Stimulated activated CD8-positive, alpha-beta memory T cell treated with anti-CD3 and anti-CD28 coated beads, Interleukin-7, amount 100 ng/mL, for 4 hours (primary cell): ENCODE measurements at regions not wholly inside any gene's neighbourhood (a gene's known extent, or its start where the extent isn't known, plus 50 kb on each side); places are given as distances from the start of the nearest gene placed in this dataset.
"Not testable (repeated sequence)": the region's sequence is repeated elsewhere in the genome, so short reads cannot be mapped to it uniquely, and the experiment has no call there.

Experiments used
- DNase-seq, 2 donors: peaks; one replicate each; pipeline ENCODE4 v3.0.0-alpha.2; 2020; ENCODE audit warnings: low read depth in 2 of 2

DNA sequence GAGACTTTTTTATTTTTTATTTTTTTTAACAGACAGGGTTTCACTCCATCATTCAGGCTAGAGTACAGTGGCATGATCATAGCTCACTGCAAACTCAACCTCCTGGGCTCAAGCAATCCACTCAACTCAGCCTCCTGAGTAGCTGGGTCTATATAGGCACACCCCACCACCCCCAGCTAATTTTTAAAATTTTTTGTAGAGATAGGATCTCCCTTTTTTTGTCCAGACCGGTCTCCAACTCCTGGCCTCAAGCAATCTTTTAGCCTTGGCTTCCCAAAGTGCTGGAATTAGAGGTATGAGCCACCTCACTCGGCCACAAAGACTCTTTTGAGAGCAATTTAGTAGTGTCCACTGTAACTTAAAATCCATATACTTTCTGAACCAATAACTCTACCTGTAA, 103.3 kb upstream of the DST start:
- no peak for DNase-seq

DNA sequence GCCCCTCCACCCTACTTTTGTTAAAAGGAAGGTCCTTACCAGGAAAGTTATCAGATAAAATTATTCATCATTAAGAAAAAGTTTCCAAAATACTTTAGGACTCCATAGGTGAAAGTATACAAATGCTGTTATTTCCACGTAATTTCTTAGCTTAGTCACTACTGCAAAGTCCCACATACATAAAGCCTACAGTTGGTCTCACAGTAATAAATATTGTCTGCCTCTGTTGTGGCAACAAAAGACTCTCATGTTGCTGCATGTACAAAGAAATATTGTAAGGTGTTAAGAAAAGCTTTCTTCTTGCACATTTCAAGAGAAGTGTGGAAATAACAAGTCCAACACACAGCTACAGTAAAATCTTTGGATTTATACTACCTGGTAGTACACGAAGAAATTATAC, 102.4 kb upstream of the DST start:
- DNase-seq = no peak

DNA sequence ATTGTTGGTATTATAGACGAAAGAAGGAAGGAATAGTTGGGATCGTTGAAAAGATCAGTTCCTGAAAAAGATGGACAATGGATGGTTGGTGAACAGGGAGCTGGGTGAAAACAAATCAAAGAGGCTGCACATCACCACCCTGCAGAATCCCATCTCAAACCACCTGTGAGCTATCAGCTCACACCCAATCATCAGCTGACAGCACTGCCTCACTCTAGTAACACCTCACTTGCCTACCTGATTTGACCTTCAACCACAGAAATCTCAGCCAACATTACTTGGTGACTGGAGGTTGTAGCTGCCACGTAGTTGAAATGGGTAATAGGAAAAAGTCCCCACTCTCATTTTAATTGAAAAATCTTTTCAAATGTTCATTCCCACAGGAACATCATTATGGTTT, 101.8 kb upstream of the DST start:
- DNase-seq = no peak

DNA sequence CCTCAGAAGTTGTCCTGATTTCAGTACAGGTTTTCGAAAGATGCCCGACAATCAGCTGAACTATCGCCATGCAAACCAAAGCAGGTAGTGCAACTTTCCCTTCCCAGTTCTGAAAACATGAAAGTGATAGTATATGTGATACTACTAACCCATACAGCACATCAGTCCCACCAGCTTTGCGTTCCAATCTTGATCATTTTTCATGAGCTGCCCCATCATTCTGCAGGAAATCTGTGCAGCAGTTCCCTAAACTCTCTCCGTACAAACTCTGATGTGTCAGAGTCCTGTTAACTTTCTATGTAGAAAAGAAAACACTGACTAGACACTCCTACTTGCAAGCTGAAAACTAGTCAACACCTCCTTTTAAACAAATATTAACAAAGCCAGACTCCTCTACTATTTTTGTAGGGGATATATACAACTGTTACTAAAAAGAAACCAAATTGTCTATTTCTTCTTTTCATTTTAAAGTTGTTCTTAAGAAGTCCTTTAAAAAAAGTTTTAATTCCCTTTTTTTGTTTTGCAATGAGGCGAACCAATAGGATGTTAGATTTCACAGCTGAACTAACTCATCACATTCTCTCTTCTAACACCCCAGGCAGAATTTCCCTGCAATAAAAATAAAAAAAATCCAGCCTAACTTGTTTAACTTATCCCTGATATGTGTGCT, 99.6 kb upstream of the DST start:
- no peak for DNase-seq

DNA sequence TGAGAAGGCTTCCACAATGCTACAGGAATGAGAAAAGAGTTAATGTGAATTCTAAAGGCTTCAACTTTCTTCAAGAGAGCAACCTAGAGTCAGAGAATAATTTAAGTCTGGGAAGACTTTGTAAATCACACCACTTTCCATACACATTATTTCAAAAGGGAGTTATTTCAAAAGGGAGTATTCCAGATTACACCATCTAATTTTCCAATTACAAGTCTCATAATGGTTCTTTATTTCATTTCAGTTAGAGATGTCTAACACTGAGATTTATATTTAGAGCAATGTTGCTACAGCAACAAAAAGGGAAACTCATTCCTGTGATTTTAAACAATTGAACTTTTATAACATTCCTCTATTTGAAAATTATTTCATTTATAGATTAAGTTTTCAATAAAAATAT, 98.8 kb upstream of the DST start:
- DNase-seq = no peak

DNA sequence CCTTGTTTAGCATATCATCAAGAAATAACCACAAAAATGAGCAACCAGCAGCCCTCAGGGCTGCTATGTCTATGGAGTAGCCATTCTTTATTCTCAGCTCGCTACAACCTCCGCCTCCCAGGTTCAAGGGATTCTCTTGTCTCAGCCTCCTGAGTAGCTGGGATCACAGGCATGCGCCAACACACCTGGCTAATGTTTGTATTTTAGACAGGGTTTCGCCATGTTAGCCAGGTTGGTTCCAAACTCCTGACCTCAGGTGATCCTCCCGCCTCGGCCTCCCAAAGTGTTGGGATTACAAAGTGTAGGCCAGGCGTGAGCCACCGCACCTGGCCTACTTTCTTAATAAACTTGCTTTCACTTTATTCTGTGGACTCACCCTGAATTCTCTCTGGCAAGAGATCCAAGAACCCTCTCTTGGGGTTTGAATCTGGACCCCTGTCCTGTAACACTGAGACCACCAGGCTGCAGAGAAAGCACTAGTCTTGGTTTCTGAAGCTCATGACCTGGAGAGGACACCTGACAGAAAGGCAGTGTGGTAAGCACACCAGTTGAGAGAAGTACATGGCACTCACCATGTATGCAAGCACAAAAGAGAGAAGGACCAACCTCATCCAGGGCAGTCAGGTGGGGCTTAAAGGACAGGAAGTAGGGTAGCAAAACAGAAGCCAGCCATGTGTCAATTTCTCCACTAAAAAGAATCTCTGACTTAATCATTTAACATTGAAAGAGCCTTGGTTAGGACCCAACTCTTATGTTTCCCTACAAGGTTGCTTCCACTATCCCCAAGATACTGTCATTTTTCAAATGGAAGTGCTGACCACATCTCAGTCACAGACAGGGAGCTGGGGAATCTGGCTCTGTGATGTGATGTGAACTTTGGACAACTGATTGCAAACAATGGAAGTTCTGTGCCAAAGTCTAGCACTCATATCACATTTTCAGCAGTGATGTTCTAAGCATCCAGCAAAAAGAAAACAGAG, 97.4 kb upstream of the DST start:
- no peak for DNase-seq

DNA sequence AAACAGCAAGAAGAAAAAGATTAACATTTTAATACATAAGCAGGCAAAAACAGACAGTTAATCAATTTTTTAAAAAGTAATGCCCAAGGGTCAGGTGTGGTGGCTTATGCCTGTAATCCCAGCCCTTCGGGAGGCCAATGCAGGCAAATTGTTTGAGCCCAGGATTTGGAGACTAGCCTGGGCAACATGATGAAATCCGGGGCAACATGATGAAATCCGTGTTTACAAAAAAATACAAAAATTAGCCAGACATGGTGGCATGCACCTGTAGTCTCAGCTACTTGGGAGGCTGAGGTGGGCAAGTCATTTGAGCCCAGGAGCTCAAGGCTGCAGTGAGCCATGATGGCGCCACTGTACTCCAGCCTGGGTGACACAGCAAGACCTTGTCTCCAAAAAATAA, 94.1 kb upstream of the DST start:
- no peak for DNase-seq

DNA sequence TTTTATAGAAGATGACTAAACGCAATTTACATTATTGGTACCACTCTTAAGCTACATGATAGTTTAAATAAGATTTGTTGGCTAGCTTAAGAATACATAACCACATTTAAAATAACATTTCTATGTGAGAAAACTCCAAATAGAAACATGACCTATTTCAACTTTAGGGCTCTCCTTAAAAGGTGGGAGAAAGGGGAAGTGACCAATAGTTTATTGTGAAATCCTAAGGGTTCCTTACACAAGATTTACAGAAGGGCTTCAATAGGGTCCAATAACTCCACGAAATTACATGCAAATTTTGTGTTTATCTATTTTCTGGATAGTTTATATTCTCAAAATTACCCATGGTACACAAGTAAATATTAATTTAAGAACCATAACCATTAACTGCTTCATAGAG, 91.6 kb upstream of the DST start:
- no peak for DNase-seq

DNA sequence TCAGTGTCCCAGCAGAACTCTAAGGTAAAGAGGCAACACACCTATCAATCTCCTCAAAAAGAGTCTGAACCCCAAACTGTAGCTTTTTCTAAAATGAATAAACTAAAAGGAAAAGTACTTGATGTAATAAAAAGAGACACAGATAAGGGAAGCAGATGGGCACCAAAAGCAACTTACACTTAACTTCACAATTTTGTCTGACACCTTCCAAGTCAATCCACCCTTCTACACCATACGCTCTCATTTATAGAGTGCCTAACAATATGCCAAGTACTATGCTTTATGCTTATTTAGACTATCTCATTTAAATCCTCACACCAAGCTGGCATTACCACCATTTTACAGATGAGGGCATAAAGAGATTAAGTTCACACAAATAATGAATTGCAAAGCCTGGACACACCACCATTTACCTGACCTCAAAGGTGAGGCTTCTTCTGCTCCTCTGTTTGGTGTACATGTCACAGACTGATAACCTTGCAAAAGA, 90.6 kb upstream of the DST start:
- no peak for DNase-seq

DNA sequence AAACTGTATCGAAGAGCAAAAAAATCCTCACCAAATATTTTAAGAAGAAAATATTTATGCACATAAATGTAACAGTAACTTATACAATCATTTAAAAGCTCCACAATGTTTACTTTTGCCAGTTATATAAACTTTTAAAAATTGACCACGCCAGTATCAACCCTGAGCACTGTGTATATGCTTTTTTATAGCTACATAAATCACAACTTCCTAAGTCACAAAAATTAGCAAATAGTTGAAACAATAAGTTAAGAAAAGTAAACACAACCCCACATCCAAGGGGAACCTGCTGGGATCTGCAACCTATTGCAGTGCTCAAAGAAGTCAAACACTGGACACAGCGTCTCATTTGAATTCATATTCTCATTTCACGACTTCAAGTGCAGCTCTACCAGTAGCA, 89.8 kb upstream of the DST start:
- no peak for DNase-seq

DNA sequence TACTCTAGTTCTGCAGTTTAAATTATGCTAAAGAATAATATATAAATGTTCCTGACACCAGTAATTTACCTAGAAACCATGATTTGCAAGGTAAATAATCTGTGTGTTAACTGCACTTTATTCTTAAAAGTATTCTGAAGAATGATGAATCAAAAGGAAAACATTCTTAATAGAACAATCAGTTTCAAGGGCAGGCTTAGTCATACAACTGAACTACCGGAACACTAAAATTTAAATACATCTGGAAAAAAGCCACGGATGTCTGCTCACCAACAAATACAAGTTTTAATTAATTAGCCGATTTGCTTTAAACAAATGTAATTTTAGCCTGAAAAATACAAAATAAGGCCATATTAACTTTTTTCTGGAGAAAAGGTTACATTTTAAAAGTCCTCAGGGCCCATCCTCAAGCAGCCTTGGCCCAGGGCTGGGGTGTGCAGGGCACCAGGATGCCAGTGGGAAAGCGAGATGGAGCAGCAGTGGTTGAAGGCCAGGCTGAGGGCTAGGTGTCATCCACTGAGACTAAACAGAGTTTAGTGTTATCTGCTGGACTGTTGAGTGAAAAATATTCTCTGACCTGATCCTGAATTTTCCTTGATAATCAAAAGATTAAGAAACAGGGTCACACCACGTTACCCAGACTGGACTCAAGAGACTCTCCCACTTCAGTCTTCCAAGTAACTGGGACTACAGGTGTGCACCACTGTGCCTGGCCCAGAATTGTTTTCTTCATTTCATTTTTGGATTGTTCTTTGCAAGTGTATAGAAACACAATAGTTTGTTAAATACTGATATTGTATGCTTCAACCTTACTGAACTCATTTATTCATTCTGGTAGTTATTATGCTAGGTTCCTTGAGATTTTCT, 88.2 kb upstream of the DST start:
- no peak for DNase-seq

DNA sequence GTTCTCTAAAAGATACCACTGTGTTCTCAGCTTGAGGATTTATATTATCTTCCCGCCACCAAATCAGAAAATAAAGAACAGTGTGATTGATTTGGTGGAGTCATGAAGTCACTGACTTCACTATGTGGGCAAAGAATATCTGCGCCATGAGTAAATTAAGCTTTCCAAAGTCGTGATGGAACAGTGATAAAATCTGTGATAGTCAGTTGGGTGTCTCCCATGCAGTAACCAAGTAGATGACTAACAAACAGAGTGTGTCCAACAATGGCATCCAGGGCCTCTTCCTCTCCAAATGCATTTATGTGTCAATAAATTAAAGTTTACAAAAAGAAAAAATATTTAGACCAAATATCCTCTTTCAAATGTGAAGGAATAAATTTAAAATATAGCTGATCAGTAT, 87.0 kb upstream of the DST start:
- DNase-seq = no peak

DNA sequence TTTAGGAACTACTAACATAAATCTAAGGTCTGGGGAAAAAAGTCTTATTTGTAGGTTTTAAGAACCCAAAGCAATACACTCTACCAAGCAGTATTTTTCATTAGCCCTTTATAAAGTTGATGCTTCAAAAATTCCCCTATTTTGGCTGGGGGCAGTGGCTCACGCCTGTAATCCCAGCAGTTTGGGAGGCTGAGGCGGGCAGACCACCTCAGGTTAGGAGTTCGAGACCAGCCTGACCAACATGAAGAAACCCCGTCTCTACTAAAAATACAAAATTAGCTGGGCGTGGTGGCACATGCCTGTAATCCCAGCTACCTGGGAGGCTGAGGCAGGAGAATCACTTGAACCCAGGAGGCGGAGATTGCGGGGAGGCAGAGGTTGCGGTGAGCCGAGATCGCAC, 86.5 kb upstream of the DST start:
- not testable (repeated sequence) for DNase-seq

DNA sequence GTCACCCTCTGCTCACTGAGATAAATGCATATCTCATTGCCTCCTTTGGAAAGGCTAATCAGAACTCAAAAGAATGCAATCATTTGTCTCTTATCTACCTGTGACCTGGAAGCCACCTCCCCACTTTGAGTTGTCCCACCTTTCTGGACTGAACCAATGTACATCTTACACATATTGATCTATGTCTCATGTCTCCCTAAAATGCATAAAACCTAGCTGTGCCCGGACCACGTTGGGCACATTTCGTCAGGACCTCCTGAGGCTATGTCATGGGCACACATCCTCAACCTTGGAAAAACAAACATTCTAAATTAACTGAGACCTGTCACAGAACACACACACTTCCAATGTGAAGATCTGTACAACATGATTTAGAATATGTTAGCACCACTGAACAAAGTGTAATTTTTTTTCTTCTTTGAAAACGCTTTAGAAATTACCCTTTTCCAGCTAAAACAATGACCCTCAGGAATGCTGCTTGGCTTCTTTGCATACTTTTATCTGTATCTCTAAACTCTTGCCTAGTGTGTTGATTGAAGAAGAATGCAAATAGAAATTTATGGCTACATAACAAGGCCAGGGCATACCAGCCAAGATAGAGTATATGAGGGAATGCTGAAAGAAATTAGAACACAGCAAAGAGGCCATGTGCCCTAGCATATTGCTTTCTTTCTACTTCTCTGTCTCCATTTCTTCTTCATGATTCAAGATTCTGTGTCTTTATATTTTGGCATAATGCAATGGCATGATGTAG, 84.6 kb upstream of the DST start:
- no peak for DNase-seq

DNA sequence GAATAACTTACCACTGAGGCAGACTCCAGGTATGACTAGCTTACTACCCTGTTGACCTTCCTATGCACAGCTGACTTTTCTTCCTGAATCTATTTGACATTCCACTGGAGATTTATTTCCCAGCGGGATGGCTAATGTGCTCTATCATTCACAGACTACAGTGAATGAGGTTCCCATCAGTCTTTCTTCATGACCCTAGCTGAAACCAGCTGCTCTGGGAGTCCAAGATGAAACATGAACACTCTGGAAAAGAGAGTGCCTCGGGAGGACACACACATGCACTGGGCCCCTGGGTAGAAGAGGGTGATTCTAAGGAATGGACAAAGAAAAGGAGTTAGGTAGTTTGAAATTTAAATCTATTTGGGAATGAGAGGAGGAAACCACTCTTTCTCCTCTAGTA, 82.6 kb upstream of the DST start:
- DNase-seq = no peak

DNA sequence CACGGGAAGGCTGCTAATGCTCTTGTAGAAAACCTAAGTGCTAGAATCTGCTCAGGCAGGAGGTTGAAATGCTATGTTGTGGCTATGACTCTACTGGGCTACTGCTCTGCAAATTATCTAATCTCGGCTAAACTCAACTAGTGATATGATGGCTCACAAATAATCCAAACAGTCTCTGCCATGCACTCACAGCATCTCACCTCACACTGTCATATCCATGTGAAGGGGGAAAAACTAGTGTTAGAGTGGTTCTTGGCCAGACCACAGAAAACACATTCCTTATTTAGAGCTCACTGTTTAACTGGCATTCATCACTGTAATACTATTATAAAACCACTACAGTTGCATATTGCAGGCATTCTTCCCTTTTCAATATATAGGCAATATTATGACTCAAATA, 81.8 kb upstream of the DST start:
- no peak for DNase-seq

DNA sequence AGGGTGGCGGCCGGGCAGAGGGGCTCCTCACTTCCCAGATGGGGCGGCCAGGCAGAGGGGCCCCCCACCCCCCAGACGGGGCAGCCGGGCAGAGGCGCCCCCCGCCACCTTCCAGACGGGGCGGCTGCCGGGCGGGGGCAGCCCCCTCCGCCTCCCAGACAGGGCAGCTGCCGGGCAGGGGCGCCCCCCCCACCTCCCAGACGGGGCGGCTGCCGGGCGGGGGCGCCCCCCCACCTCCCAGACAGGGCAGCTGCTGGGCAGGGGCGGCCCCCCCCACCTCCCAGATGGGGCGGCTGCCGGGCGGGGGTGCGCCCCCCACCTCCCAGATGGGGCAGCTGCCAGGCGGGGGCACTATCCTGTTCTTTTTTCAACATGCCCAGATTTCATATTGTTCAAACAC, 78.2 kb upstream of the DST start:
- DNase-seq = no peak

DNA sequence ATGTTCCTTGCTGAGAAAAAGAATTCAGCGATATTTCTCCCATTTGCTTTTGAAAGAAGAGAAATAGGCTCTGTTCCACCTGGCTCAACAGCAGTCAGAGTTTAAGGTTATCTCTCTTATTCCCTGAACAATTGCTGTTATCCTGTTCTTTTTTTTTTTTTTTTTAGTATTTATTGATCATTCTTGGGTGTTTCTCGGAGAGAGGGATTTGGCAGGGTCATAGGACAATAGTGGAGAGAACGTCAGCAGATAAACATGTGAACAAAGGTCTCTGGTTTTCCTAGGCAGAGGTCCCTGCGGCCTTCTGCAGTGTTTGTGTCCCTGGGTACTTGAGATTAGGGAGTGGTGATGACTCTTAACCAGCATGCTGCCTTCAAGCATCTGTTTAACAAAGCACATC, 77.5 kb upstream of the DST start:
- DNase-seq = not testable (repeated sequence)

DNA sequence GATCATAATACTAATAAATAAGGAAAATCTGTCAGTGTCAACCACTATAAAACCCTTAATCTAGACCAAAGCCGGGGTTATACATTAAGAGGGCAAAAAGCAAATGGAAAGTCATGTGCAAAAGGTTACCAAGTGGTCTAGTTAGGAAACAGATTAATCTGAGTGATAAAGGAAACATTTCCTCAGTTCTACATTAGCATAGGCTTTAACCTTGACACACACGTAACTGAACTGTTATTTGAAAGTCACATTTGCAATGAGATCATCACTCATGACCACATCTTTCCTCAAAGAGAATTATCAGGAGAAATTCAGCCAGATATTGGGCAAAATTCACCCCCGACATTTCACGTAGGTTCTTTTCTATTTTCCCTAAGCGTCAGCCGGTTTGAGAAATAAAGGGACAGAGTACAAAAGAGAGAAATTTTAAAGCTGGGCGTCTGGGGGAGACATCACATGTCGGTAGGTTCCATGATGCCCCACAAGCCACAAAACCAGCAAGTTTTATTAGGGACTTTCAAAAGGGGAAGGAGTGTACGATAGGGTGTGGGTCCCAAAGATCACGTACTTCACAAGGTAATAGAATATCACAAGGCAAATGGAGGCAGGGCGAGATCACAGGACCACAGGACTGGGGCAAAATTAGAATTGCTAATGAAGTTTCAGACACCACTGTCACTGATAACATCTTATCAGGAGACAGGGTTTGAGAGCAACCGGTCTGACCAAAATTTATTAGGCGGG, 76.8 kb upstream of the DST start:
- not testable (repeated sequence) for DNase-seq

DNA sequence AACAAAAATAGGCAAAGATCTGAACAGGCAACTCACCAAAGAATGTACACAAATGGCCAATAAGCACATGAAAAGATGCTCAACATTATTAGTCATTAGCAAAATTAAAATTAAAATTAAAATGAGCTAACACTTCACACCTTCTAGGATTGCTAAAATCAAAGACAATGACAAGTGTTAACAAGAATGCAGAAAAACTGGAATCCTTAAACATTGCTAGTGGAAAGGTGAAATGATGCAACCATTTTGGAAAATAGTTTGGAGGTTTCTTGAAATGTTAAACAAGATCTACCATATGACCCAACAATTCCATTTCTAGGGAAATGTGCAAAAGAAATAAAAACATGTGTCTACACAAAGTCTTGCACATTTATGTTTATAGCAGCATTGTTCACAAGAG, 75.5 kb upstream of the DST start:
- DNase-seq = no peak

DNA sequence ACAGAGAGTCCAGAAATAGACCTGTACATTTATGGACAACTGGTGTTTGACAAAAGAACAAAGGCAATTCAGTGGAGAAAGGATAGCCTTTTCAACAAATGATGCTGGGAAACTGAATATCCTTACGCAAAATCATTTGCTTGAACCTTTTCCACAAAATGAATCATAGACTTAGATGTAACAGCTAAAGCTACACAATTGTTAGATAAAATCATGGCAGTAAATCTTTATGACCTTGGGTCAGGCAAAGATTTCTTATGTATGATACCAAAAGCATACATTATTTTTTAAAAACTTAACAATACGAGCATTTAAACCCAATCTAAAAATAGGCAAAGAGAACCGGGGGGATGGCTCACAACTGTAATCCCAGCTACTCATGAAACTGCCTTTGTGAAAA, 73.5 kb upstream of the DST start:
- DNase-seq = no peak
